Testis (tissue), 2 donors: ENCODE measurements at regions not wholly inside any gene's neighbourhood (a gene's known extent, or its start where the extent isn't known, plus 50 kb on each side); places are given as distances from the start of the nearest gene placed in this dataset.

Experiments used
- DNase-seq: peaks from one replicate; pipeline ENCODE4 v3.0.0-alpha.2; 2019
- H3K27ac ChIP-seq, 2 donors: fragments of 200-600 bp; sonication (generic); one replicate each; pipeline ENCODE4 v1.5.1; 2019
- H3K27me3 ChIP-seq: fragments of 200-600 bp; sonication (generic); one replicate; pipeline ENCODE4 v1.5.1; 2019
- H3K36me3 ChIP-seq: fragments of 200-600 bp; sonication (generic); one replicate; pipeline ENCODE4 v1.5.1; 2017; ENCODE audit warnings: low read depth; ENCODE audit errors: missing control alignments
- H3K4me1 ChIP-seq: fragments of 200-600 bp; sonication (generic); one replicate; pipeline ENCODE4 v1.5.1; 2019
- H3K4me3 ChIP-seq, 2 donors: fragments of 200-600 bp; sonication (generic); one replicate each; pipeline ENCODE4 v1.5.1; 2017 to 2019
- H3K9me3 ChIP-seq: fragments of 200-600 bp; sonication (generic); one replicate; pipeline ENCODE4 v1.5.1; 2017
- CTCF ChIP-seq, 3 experiments: fragments of 450-650 bp in 2 of 3; fragments of 200-600 bp in 1 of 3; sonication (generic) in 1 of 3; IDR thresholded peaks; one replicate each; pipeline ENCODE4 v1.5.1; 2016 to 2019; ENCODE audit warnings: antibody characterized with exemption in 3 of 3, mild to moderate bottlenecking in 2 of 3, moderate library complexity in 1 of 3
- POLR2A ChIP-seq: fragments of 450-650 bp; IDR thresholded peaks from one replicate; pipeline ENCODE4 v1.6.1; 2017; ENCODE audit warnings: antibody characterized with exemption, mild to moderate bottlenecking, moderate library complexity
- WGBS, 2 donors: methylation state at CpG; one replicate each; pipeline ENCODE4 v1.1.5; 2018; 5-methylcytosine and 5-hydroxymethylcytosine counted together
- intact Hi-C: fragments of 100-400 bp; cut with DNase I; formaldehyde crosslinking; loops from one replicate; pipeline ENCODE4 v1.15.1; 2023; ENCODE audit warnings: low total_unique reads
- small RNA-seq, 2 donors: library from RNA; depleted of rRNA; stranded (forward); fragments of <200 nt; gene quantifications; one replicate each; pipeline ENCODE3, GENCODE V24; 2016

DNA sequence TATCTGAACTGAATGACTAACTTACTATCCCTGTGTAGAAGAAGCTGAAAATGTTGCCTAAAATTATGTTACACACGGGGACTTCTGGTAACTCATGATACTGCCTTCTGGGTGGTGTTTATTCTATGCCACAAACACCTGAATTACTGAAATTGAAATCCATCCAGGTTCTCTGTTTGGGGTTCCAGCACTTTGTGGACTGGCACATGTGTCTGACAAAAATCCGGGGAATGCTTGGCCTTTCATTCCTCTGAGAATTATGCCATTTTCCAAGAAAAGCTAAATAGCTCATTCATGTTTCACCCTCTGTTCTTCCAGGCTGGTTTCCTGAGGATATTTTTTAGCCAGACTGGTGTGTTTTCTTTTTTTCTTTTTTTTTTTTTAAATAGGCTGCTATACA is 59.5 kb upstream of the POU3F3 start:
- H3K36me3 ChIP-seq: no peaks in the 10 kb centered on the region
- intact Hi-C loops: no loop called here
- H3K9me3 ChIP-seq: no peaks in the 10 kb centered on the region
- H3K4me3 ChIP-seq: no peak overlapping the region
- H3K27ac ChIP-seq: no peak overlapping the region
- no peaks in the 10 kb centered on the region for H3K27me3 ChIP-seq
- WGBS, 2 donors: 74 to 81% methylated on average over 2 of the region's 2 CpGs
- DNase-seq: no peak
- no peak for TF ChIP-seq POLR2A
- no peak for TF ChIP-seq CTCF (IDR thresholded peaks at IDR 0.05)
- no peaks in the 10 kb centered on the region for H3K4me1 ChIP-seq

Small RNAs in the stretch of these regions (small RNA-seq; reads per million reads assigned to genes)
- gene RF00139 (0 to 0.09 reads per million in 2 donors), gene RF02091 (0 reads per million in 2 donors)
